KMS-11 (cell line): ENCODE measurements at regions not wholly inside any gene's neighbourhood (a gene's known extent, or its start where the extent isn't known, plus 50 kb on each side); places are given as distances from the start of the nearest gene placed in this dataset.
"Not testable (repeated sequence)": the region's sequence is repeated elsewhere in the genome, so short reads cannot be mapped to it uniquely, and the experiment has no call there.

ENCODE experiments used
- H2AFZ ChIP-seq: fragments of 200-600 bp; sonication (generic); 2 replicates; pipeline ENCODE4 v1.6.1; 2016; ENCODE audit warnings: antibody characterized with exemption, mixed run types, low read depth
- H3K27ac ChIP-seq: fragments of 200-600 bp; sonication (generic); 2 replicates; pipeline ENCODE4 v1.6.1; 2016; ENCODE audit warnings: mild to moderate bottlenecking, mixed run types
- H3K27me3 ChIP-seq: fragments of 200-600 bp; sonication (generic); 2 replicates; pipeline ENCODE4 v1.6.1; 2017; ENCODE audit warnings: mild to moderate bottlenecking, low read depth, mixed run types, moderate library complexity; ENCODE audit not compliant: insufficient read depth
- H3K36me3 ChIP-seq: fragments of 200-600 bp; sonication (generic); 2 replicates; pipeline ENCODE4 v1.6.1; 2017; ENCODE audit warnings: mild to moderate bottlenecking, mixed run types; ENCODE audit not compliant: insufficient read depth
- H3K4me1 ChIP-seq: fragments of 200-600 bp; sonication (generic); 2 replicates; pipeline ENCODE4 v1.6.1; 2016; ENCODE audit warnings: mild to moderate bottlenecking, low read depth, mixed run types; ENCODE audit not compliant: poor library complexity, severe bottlenecking
- H3K4me2 ChIP-seq: fragments of 200-600 bp; sonication (generic); 2 replicates; pipeline ENCODE4 v1.7.0; 2016; ENCODE audit warnings: mild to moderate bottlenecking, mixed run types
- H3K4me3 ChIP-seq: fragments of 200-600 bp; sonication (generic); IDR thresholded peaks from 2 replicates; pipeline ENCODE4 v1.6.1; 2017; ENCODE audit warnings: low read depth, low read length, mixed read lengths; ENCODE audit not compliant: insufficient read depth
- H3K79me2 ChIP-seq: fragments of 200-600 bp; sonication (generic); 2 replicates; pipeline ENCODE4 v1.6.1; 2016; ENCODE audit warnings: low read depth, mixed run types; ENCODE audit not compliant: insufficient read depth
- H3K9ac ChIP-seq: fragments of 200-600 bp; sonication (generic); 2 replicates; pipeline ENCODE4 v1.6.1; 2016; ENCODE audit warnings: mild to moderate bottlenecking, mixed run types
- H4K20me1 ChIP-seq: fragments of 200-600 bp; sonication (generic); 2 replicates; pipeline ENCODE4 v1.6.1; 2016; ENCODE audit warnings: mild to moderate bottlenecking, mixed run types; ENCODE audit not compliant: insufficient read depth
- TF ChIP-seq, protein P1 (sequence below): fragments of 200-600 bp; sonication (generic); conservative IDR thresholded peaks from 2 replicates; pipeline ENCODE4 v1.6.1; 2017; ENCODE audit warnings: low read depth, mild to moderate bottlenecking, antibody characterized with exemption, low read length, moderate library complexity, mixed read lengths

DNA sequence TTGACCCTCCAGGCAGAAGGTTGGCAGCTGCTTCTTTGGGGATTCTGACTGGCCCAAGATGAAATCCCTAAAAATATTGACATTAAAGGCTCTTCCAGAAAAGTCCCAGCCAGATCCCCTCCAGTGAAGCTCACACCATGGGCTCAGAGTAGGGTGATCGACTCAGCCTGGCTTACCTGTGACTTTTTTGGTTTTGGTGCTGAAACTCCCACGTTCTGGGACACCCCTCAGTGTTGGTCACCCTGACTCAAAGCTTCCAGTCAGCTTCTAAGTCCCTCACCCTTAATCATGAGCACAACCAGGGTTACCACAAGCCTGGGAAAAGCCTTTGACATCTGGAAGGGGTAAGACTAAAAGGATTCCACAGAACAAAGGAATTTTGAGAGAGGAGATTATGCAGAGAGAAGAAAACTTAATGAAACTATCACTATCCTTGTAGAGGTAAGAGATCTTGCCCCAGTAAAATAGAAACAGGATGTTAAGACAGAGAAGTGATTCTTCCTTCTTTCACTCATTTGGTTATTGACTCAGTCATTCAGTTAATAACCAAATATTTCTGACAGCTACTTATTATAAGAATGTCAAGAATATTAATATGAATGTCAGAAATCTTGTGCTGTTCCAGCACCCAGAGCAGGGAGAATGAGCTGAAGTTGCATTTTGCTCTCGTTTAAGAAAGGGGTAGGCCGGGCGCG lies 66.8 kb upstream of the SEC11C start:
- Histone ChIP-seq H3K27ac (no peak overlapping the region), H3K36me3 (no peaks in the 10 kb centered on the region), H3K79me2 (no peaks in the 10 kb centered on the region), H4K20me1 (no peaks in the 10 kb centered on the region), H3K4me3 (no peak overlapping the region), H3K9ac (no peak overlapping the region), H3K27me3 (no peaks in the 10 kb centered on the region), H3K4me1 (peaks cover 16% of the 10 kb centered on the region), H3K4me2 (no peak overlapping the region), H2AFZ (no peak overlapping the region)
- TF ChIP-seq, protein P1, sequence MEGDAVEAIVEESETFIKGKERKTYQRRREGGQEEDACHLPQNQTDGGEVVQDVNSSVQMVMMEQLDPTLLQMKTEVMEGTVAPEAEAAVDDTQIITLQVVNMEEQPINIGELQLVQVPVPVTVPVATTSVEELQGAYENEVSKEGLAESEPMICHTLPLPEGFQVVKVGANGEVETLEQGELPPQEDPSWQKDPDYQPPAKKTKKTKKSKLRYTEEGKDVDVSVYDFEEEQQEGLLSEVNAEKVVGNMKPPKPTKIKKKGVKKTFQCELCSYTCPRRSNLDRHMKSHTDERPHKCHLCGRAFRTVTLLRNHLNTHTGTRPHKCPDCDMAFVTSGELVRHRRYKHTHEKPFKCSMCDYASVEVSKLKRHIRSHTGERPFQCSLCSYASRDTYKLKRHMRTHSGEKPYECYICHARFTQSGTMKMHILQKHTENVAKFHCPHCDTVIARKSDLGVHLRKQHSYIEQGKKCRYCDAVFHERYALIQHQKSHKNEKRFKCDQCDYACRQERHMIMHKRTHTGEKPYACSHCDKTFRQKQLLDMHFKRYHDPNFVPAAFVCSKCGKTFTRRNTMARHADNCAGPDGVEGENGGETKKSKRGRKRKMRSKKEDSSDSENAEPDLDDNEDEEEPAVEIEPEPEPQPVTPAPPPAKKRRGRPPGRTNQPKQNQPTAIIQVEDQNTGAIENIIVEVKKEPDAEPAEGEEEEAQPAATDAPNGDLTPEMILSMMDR, result no peak

DNA sequence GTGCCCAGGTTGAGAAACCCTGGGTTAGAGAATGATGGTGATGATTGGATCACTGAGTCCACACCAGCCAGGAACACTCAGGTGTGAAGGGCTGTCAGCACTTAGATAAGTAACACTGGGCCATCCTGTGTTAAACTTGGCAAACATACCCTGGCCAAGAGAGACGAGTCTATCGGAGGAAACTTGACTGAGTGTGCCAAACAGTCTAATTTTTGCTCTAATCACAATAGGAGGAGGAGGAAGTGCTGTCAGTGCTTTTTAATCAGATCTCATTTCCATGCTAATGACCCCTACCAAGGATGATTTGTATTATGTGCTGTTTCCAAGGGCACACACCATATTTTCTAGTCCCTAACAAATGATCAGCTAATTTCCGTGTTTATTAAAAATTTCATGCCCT lies 63.8 kb upstream of the SEC11C start:
- Histone ChIP-seq H3K4me1 (peaks cover 12% of the 10 kb centered on the region), H4K20me1 (no peaks in the 10 kb centered on the region)

DNA sequence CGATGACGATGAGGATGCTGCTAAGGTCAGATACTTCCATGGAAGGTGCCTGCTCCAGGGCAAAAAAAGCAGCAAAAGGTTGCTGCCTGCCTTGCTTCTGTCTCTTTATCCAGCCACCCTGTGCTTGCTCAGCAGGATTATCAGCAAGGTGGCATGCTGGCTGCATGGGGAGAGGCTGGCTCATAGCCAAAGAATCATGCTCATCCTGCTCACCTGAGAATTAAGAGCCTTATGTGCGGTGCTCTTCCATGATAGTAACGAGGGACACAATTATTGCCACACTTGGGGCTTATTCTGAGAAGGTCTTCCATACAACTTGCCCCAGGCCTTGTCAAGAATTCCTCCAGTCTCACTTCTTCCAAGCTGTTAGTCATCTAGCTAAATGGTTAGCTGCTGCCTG lies 60.4 kb upstream of the SEC11C start:
- Histone ChIP-seq H3K36me3 (no peaks in the 10 kb centered on the region), H3K9ac (no peak overlapping the region), H3K4me2 (no peak overlapping the region), H3K79me2 (no peaks in the 10 kb centered on the region), H3K27me3 (no peaks in the 10 kb centered on the region), H2AFZ (no peak overlapping the region), H4K20me1 (no peaks in the 10 kb centered on the region), H3K27ac (no peak overlapping the region), H3K4me1 (peaks cover 24% of the 10 kb centered on the region), H3K4me3 (no peak overlapping the region)
- TF ChIP-seq, protein P1, result no peak

More for the DNA sequence above, 63.8 kb upstream of the SEC11C start:
- TF ChIP-seq, protein P1, result no peak
- no peaks in the 10 kb centered on the region for H3K36me3 ChIP-seq
- no peaks in the 10 kb centered on the region for H3K79me2 ChIP-seq
- H3K27ac ChIP-seq, result no peak overlapping the region
- no peak overlapping the region for H3K4me2 ChIP-seq
- no peak overlapping the region for H3K4me3 ChIP-seq
- H3K9ac ChIP-seq, result no peak overlapping the region
- no peak overlapping the region for H2AFZ ChIP-seq
- H3K27me3 ChIP-seq, result no peaks in the 10 kb centered on the region

DNA sequence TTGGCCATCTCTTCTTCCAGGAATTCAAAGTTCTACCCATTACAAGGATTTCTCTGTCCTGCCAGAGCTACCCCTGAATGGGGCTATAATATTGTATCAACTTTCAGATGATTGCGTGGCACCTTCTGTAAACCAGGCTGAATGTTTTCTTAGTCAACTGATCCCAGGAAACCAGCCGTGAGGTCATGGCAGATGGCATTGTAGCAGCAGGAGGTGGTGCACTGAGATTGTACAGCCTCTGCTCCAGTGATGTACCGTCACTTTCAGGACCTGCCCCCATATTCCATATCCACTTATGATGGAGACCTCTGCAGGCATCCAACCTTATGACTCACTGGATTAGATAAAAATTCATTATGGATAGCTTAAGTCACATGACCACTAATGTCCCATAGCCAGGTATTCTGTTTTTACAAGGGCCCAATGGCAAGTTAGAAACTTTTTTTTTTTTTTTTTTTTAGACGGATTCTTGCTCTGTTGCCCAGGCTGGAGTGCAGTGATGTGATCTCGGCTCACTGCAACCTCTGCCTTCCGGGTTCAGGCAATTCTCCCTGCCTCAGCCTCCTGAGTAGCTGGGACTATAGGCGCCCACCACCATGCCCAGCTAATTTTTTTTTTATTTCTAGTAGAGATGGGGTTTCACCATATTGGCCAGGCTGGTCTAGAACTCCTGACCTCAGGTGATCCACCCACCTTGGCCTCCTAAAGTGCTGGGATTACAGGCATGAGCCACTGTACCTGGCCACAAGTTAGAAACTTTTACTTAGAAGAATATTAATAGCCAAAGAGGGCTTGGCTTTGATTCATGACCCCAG lies 59.8 kb upstream of the SEC11C start:
- H3K27me3 ChIP-seq, H3K9ac ChIP-seq, H3K4me3 ChIP-seq, H2AFZ ChIP-seq, H3K4me2 ChIP-seq, H4K20me1 ChIP-seq, H3K79me2 ChIP-seq, H3K36me3 ChIP-seq, H3K27ac ChIP-seq: not testable (repeated sequence)
- H3K4me1 ChIP-seq, result peaks cover 30% of the 10 kb centered on the region
